MCF 10A (cell line): ENCODE measurements at regions not wholly inside any gene's neighbourhood (a gene's known extent, or its start where the extent isn't known, plus 50 kb on each side); places are given as distances from the start of the nearest gene placed in this dataset.

Experiments used
- BruUV-seq: library from RNA; stranded (reverse); fragments of 400-500 nt; replicated peaks from 2 replicates; lab custom pipeline; 2021; lab: Mats Ljungman, UMichigan
- CTCF ChIA-PET: fragments of 300-600 bp; sonication (Branson Sonifier 250); formaldehyde crosslinking; extraction: SDS; loops from one replicate; lab custom pipeline; 2021; ENCODE audit warnings: antibody characterized with exemption, inconsistent platforms; lab: Yijun Ruan, JAX
- POLR2A ChIA-PET: fragments of 300-600, 350-650 bp; sonication (Branson Sonifier 250); formaldehyde crosslinking; extraction: SDS; loops from one replicate; lab custom pipeline; 2020; ENCODE audit warnings: antibody characterized with exemption, inconsistent platforms; lab: Yijun Ruan, JAX
- DNase-seq: peaks from one replicate; pipeline ENCODE4 v3.0.0-alpha.2; 2018; ENCODE audit not compliant: unreplicated experiment
- H3K27ac Mint-ChIP-seq: one replicate; pipeline ENCODE4 v1.8.0; 2022; ENCODE audit warnings: mild to moderate bottlenecking, low read depth, mixed read lengths; ENCODE audit not compliant: unreplicated experiment
- H3K27me3 Mint-ChIP-seq: one replicate; pipeline ENCODE4 v1.8.0; 2022; ENCODE audit warnings: mixed read lengths; ENCODE audit not compliant: insufficient read depth, unreplicated experiment
- H3K36me3 Mint-ChIP-seq: one replicate; pipeline ENCODE4 v1.8.0; 2022; ENCODE audit warnings: mild to moderate bottlenecking, moderate library complexity, mixed read lengths; ENCODE audit not compliant: insufficient read depth, unreplicated experiment
- H3K4me1 Mint-ChIP-seq: one replicate; pipeline ENCODE4 v1.8.0; 2022; ENCODE audit warnings: mixed read lengths; ENCODE audit not compliant: insufficient read depth, unreplicated experiment
- H3K4me3 Mint-ChIP-seq: one replicate; pipeline ENCODE4 v1.8.0; 2022; ENCODE audit warnings: mild to moderate bottlenecking, moderate library complexity, mixed read lengths; ENCODE audit not compliant: unreplicated experiment
- H3K9me3 Mint-ChIP-seq: one replicate; pipeline ENCODE4 v1.8.0; 2022; ENCODE audit warnings: mixed read lengths; ENCODE audit not compliant: unreplicated experiment
- intact Hi-C: fragments of 100-400 bp; cut with micrococcal nuclease; formaldehyde crosslinking; loops from 2 replicates; pipeline ENCODE4 v1.14.1; 2022
- TF ChIP-seq, protein P1 (sequence below): fragments of 200-600 bp; IDR thresholded peaks from one replicate; pipeline ENCODE4 v1.8.0; 2022; ENCODE audit warnings: antibody characterized with exemption, mild to moderate bottlenecking; ENCODE audit not compliant: unreplicated experiment

DNA sequence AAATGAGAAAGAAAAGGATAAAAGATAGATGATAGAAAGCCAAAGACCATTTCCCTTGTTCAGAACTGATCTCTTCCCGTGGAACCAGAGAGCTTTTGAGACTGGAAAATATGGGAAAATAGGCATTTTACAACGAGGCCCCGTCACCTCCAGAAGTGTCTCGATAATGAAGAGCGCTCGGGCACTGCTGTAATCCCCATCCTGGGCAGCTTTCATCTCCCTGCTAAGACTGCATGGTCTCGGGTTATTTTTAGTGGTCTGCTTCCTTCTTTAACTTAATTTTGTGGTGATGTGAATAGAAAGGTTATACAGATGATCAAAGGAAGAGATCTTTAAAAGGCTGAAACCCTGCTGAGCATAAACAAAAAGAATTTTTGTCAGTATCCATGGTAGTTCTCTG is 176.6 kb downstream of the METTL4 start:
- CTCF ChIA-PET, result interaction anchor here (0.6 kb wide), 1 partner anchor 179 kb away, joined by 3 read pairs; no protein-coding TSS in a partner anchor
- intact Hi-C loops, result no loop called here
- Mint-ChIP-seq H3K4me3 (no peak overlapping the region), H3K9me3 (no peaks in the 10 kb centered on the region), H3K27ac (no peak overlapping the region), H3K27me3 (no peaks in the 10 kb centered on the region), H3K36me3 (no peaks in the 10 kb centered on the region), H3K4me1 (no peaks in the 10 kb centered on the region)
- TF ChIP-seq, protein P1, sequence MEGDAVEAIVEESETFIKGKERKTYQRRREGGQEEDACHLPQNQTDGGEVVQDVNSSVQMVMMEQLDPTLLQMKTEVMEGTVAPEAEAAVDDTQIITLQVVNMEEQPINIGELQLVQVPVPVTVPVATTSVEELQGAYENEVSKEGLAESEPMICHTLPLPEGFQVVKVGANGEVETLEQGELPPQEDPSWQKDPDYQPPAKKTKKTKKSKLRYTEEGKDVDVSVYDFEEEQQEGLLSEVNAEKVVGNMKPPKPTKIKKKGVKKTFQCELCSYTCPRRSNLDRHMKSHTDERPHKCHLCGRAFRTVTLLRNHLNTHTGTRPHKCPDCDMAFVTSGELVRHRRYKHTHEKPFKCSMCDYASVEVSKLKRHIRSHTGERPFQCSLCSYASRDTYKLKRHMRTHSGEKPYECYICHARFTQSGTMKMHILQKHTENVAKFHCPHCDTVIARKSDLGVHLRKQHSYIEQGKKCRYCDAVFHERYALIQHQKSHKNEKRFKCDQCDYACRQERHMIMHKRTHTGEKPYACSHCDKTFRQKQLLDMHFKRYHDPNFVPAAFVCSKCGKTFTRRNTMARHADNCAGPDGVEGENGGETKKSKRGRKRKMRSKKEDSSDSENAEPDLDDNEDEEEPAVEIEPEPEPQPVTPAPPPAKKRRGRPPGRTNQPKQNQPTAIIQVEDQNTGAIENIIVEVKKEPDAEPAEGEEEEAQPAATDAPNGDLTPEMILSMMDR, result no peak
- no TSS peak for BruUV-seq
- POLR2A ChIA-PET, result interaction anchor here (0.6 kb wide), 1 partner anchor 125 kb away, joined by 3 read pairs; no protein-coding TSS in a partner anchor
- DNase-seq, result no peak

- no peak overlapping the region for H3K27ac Mint-ChIP-seq
- no peaks in the 10 kb centered on the region for H3K27me3 Mint-ChIP-seq
- intact Hi-C loops, result no loop called here
- ChIA-PET CTCF (no interaction called here), POLR2A (no interaction called here)
- no peaks in the 10 kb centered on the region for H3K36me3 Mint-ChIP-seq
- no peak overlapping the region for H3K4me3 Mint-ChIP-seq
- no TSS peak for BruUV-seq
- H3K9me3 Mint-ChIP-seq, result no peaks in the 10 kb centered on the region
- TF ChIP-seq, protein P1, result no peak
- H3K4me1 Mint-ChIP-seq, result no peaks in the 10 kb centered on the region
- DNase-seq, result no peak
These were observed 175.7 kb downstream of the METTL4 start for GRCh38 chr18:2395427-2396161.

GRCh38 chr18:2396162-2396505 is 175.2 kb downstream of the METTL4 start:
- POLR2A ChIA-PET, result no interaction called here
- no peaks in the 10 kb centered on the region for H3K9me3 Mint-ChIP-seq
- no peak overlapping the region for H3K27ac Mint-ChIP-seq
- no peak overlapping the region for H3K4me3 Mint-ChIP-seq
- no peaks in the 10 kb centered on the region for H3K4me1 Mint-ChIP-seq
- intact Hi-C loops, result no loop called here
- H3K36me3 Mint-ChIP-seq, result no peaks in the 10 kb centered on the region
- CTCF ChIA-PET, result no interaction called here
- no peak for DNase-seq
- TF ChIP-seq, protein P1, result no peak
- BruUV-seq, result no TSS peak
- H3K27me3 Mint-ChIP-seq, result no peaks in the 10 kb centered on the region

- Mint-ChIP-seq H3K4me3 (no peak overlapping the region), H3K27ac (no peak overlapping the region), H3K27me3 (no peaks in the 10 kb centered on the region), H3K9me3 (no peaks in the 10 kb centered on the region), H3K4me1 (no peaks in the 10 kb centered on the region), H3K36me3 (no peaks in the 10 kb centered on the region)
- TF ChIP-seq, protein P1, result no peak
- BruUV-seq, result no TSS peak
- no peak for DNase-seq
- intact Hi-C loops, result no loop called here
- ChIA-PET POLR2A (no interaction called here), CTCF (interaction anchor here (0.7 kb wide), 1 partner anchor 54 kb away, joined by 3 read pairs; no protein-coding TSS in a partner anchor)
These were observed 170.6 kb downstream of the METTL4 start for GRCh38 chr18:2400701-2401196.
